ENCODE measurements at regions not wholly inside any gene's neighbourhood (a gene's known extent, or its start where the extent isn't known, plus 50 kb on each side); places are given as distances from the start of the nearest gene placed in this dataset.

DNA sequence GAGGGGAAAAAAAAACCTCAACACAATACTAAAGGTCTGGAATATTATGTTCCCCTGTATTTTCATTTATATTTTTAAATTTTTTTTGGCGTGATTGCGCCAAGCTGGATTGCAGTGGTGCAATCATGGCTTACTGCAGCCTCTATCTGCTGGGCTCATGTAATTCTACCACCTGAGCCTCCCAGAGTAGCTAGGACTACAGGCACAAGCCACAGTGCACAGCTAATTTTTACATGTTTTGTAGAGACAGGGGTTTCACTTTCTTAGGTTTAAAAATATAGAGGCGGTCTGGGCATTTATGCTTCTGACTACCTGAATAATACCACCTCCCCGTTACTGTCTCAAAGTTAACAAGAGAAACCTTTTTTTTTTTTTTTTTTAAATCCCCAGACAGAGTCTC lies 51.1 kb upstream of the MAP4 start:
- H3K36me3 ChIP-seq (ENCODE audit: insufficient read depth, low read length): no peaks in the 10 kb centered on the region
- H3K9ac ChIP-seq (ENCODE audit: low read depth, low read length): no peak overlapping the region
- peaks cover 11% of the 10 kb centered on the region; the same call in 1 of the 2 replicates for H3K9me3 ChIP-seq (ENCODE audit: control insufficient read depth, insufficient read depth, low read length)
- H3K4me1 ChIP-seq (ENCODE audit: insufficient read depth, low read length): no peaks in the 10 kb centered on the region
